HG03439 (cell line): ENCODE measurements at regions not wholly inside any gene's neighbourhood (a gene's known extent, or its start where the extent isn't known, plus 50 kb on each side); places are given as distances from the start of the nearest gene placed in this dataset.

ENCODE experiments used
- ATAC-seq: cut with Tn5 transposase; IDR thresholded peaks from one replicate; pipeline ENCODE4 v1.9.1; 2021; ENCODE audit warnings: mild to moderate bottlenecking, moderate library complexity; ENCODE audit not compliant: unreplicated experiment

- no peak for ATAC-seq
These were observed 324.1 kb upstream of the ADAMTS5 start for GRCh38 chr21:27291006-27291405.

- no peak for ATAC-seq
These were observed 323.1 kb upstream of the ADAMTS5 start for GRCh38 chr21:27290028-27290427.

GRCh38 chr21:27286760-27287159 lies 319.9 kb upstream of the ADAMTS5 start:
- ATAC-seq, result no peak

GRCh38 chr21:27277110-27277509 lies 310.2 kb upstream of the ADAMTS5 start:
- ATAC-seq, result no peak

- ATAC-seq, result no peak
These were observed 308.5 kb upstream of the ADAMTS5 start for GRCh38 chr21:27275294-27275927.

- no peak for ATAC-seq
These were observed 302.8 kb upstream of the ADAMTS5 start for GRCh38 chr21:27269644-27270043.

GRCh38 chr21:27268290-27268689 lies 301.4 kb upstream of the ADAMTS5 start:
- no peak for ATAC-seq

GRCh38 chr21:27265949-27266348 lies 299.1 kb upstream of the ADAMTS5 start:
- ATAC-seq, result no peak

GRCh38 chr21:27265492-27265891 lies 298.6 kb upstream of the ADAMTS5 start:
- ATAC-seq, result no peak

- no peak for ATAC-seq
These were observed 294.8 kb upstream of the ADAMTS5 start for GRCh38 chr21:27261676-27262075.

GRCh38 chr21:27260728-27261127 lies 293.8 kb upstream of the ADAMTS5 start:
- no peak for ATAC-seq

- ATAC-seq, result no peak
These were observed 292.0 kb upstream of the ADAMTS5 start for GRCh38 chr21:27258742-27259448.

- ATAC-seq, result no peak
These were observed 291.1 kb upstream of the ADAMTS5 start for GRCh38 chr21:27257908-27258556.

- no peak for ATAC-seq
These were observed 290.3 kb upstream of the ADAMTS5 start for GRCh38 chr21:27257226-27257625.

- ATAC-seq, result no peak
These were observed 284.9 kb upstream of the ADAMTS5 start for GRCh38 chr21:27251752-27252151.

- no peak for ATAC-seq
These were observed 283.5 kb upstream of the ADAMTS5 start for GRCh38 chr21:27250366-27250765.

- no peak for ATAC-seq
These were observed 281.9 kb upstream of the ADAMTS5 start for GRCh38 chr21:27248814-27249213.

GRCh38 chr21:27246741-27247140 lies 279.9 kb upstream of the ADAMTS5 start:
- ATAC-seq, result no peak

GRCh38 chr21:27244776-27245175 lies 277.9 kb upstream of the ADAMTS5 start:
- ATAC-seq, result no peak

GRCh38 chr21:27244352-27244751 lies 277.5 kb upstream of the ADAMTS5 start:
- ATAC-seq, result no peak

- no peak for ATAC-seq
These were observed 274.0 kb upstream of the ADAMTS5 start for GRCh38 chr21:27240839-27241238.

GRCh38 chr21:27233514-27234115 lies 266.7 kb upstream of the ADAMTS5 start:
- ATAC-seq, result no peak
